ENCODE measurements at regions not wholly inside any gene's neighbourhood (a gene's known extent, or its start where the extent isn't known, plus 50 kb on each side); places are given as distances from the start of the nearest gene placed in this dataset.

DNA sequence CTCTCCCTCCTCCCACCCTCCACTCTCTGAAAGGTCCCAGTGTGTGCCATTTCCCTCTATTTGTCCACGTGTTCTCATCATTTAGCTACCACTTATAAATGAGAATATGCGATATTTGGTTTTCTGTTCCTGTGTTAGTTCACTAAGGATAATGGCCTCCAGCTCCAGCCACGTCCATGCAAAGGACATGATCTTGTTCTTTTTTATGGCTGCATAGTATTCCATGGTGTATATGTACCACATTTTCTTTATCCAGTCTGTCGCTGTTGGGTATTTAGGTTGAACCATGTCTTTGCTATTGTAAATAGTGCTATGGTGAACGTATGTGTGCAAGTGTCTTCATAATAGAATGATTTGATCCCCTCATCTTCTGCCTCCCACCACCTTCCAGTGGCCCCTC is 183.7 kb upstream of the AUTS2 start:
- Histone ChIP-seq H3K27ac (no peak overlapping the region), H3K36me3 (no peaks in the 10 kb centered on the region), H3K4me1 (peaks cover 0 to 4% of the 10 kb centered on the region in 2 donors), H3K9me3 (no peaks in the 10 kb centered on the region), H3K4me3 (no peak overlapping the region), H3K27me3 (no peaks in the 10 kb centered on the region)
- no peak for DNase-seq (ENCODE audit: low spot score)
- TF ChIP-seq CTCF (IDR thresholded peaks at IDR 0.05): no peak

- H3K27ac ChIP-seq: no peak overlapping the region
- DNase-seq (ENCODE audit: low spot score): no peak
- no peaks in the 10 kb centered on the region for H3K9me3 ChIP-seq
- H3K27me3 ChIP-seq: no peaks in the 10 kb centered on the region
- no peaks in the 10 kb centered on the region for H3K36me3 ChIP-seq
- TF ChIP-seq CTCF (IDR thresholded peaks at IDR 0.05): no peak
- H3K4me3 ChIP-seq: no peak overlapping the region
- H3K4me1 ChIP-seq: no peaks in the 10 kb centered on the region
Measured at GRCh38 chr7:69418869-69419670, 179.2 kb upstream of the AUTS2 start.

- TF ChIP-seq CTCF (IDR thresholded peaks at IDR 0.05): no peak
- no peak for DNase-seq (ENCODE audit: low spot score)
- no peaks in the 10 kb centered on the region for H3K4me1 ChIP-seq
- no peaks in the 10 kb centered on the region for H3K9me3 ChIP-seq
- no peak overlapping the region for H3K4me3 ChIP-seq
- no peak overlapping the region for H3K27ac ChIP-seq
- H3K36me3 ChIP-seq: no peaks in the 10 kb centered on the region
- no peaks in the 10 kb centered on the region for H3K27me3 ChIP-seq
Measured at GRCh38 chr7:69419934-69420333, 178.3 kb upstream of the AUTS2 start.

- no peaks in the 10 kb centered on the region for H3K36me3 ChIP-seq
- H3K4me1 ChIP-seq: no peaks in the 10 kb centered on the region
- DNase-seq (ENCODE audit: low spot score): no peak
- TF ChIP-seq CTCF (IDR thresholded peaks at IDR 0.05): no peak
- H3K27ac ChIP-seq: no peak overlapping the region
- H3K4me3 ChIP-seq: no peak overlapping the region
- H3K27me3 ChIP-seq: no peaks in the 10 kb centered on the region
- H3K9me3 ChIP-seq: no peaks in the 10 kb centered on the region
Measured at GRCh38 chr7:69422574-69422985, 175.7 kb upstream of the AUTS2 start.

DNA sequence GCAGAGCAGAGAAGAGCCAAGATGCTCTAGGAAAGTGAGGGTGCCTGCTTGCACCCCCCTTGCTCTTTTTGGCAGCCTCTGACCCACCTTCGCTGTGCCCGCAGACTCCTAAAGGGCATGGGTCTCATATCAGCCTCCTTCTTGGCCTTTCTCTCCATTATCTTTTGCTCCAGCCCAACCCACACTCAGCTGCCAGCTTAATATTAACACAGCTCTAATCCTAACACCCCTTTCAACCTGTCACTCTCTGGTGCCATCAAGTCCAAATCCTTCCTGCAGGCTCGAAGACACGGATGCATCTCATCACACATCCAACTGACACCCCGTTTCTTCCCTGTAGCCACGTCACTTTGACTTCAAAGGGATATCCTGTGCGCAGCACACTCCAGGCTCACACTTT is 171.6 kb upstream of the AUTS2 start:
- H3K27ac ChIP-seq: no peak overlapping the region
- H3K4me3 ChIP-seq: no peak overlapping the region
- H3K36me3 ChIP-seq: no peaks in the 10 kb centered on the region
- no peaks in the 10 kb centered on the region for H3K9me3 ChIP-seq
- no peak for TF ChIP-seq CTCF (IDR thresholded peaks at IDR 0.05)
- peaks cover 0 to 19% of the 10 kb centered on the region in 2 donors for H3K4me1 ChIP-seq
- DNase-seq (ENCODE audit: low spot score): no peak
- H3K27me3 ChIP-seq: no peaks in the 10 kb centered on the region

DNA sequence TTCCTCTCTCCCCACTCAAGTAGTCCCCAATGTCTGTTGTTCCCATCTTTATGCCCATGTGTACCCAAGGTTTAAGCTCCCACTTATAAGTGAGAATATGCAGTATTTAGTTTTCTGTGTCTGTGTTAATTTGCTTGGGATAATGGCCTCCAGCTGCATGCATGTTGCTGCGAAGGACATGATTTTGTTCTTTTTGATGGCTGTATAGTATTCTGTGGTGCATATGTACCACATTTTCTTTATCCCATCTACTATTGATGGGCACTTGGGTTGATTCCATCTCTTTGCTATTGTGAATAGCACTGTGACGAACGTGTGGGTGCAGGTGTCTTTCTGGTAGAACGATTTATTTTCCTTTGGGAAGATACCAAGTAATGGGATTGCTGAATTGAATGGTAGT is 170.2 kb upstream of the AUTS2 start:
- no peaks in the 10 kb centered on the region for H3K36me3 ChIP-seq
- peaks cover 0 to 19% of the 10 kb centered on the region in 2 donors for H3K4me1 ChIP-seq
- H3K27me3 ChIP-seq: no peaks in the 10 kb centered on the region
- H3K27ac ChIP-seq: no peak overlapping the region
- TF ChIP-seq CTCF (IDR thresholded peaks at IDR 0.05): no peak
- no peak for DNase-seq (ENCODE audit: low spot score)
- no peaks in the 10 kb centered on the region for H3K9me3 ChIP-seq
- no peak overlapping the region for H3K4me3 ChIP-seq
